Mammary epithelial cell (primary cell): ENCODE measurements at regions not wholly inside any gene's neighbourhood (a gene's known extent, or its start where the extent isn't known, plus 50 kb on each side); places are given as distances from the start of the nearest gene placed in this dataset.

Experiments
- EZH2 ChIP-seq: IDR thresholded peaks from 2 replicates; pipeline ENCODE4 v1.6.1; 2012; ENCODE audit warnings: low read length, inconsistent platforms, borderline replicate concordance
- TF ChIP-seq, protein P1 (sequence below), 2 donors: IDR thresholded peaks in 1 of 2; conservative IDR thresholded peaks in 1 of 2; 2 replicates each; pipeline ENCODE4 v1.5.1; 2011 to 2012; ENCODE audit warnings: inconsistent platforms in 2 of 2, low read length in 2 of 2, mild to moderate bottlenecking in 2 of 2, control low read depth in 1 of 2, low read depth in 1 of 2; ENCODE audit not compliant: insufficient read depth in 1 of 2; ENCODE audit errors: extremely low read depth in 1 of 2

DNA sequence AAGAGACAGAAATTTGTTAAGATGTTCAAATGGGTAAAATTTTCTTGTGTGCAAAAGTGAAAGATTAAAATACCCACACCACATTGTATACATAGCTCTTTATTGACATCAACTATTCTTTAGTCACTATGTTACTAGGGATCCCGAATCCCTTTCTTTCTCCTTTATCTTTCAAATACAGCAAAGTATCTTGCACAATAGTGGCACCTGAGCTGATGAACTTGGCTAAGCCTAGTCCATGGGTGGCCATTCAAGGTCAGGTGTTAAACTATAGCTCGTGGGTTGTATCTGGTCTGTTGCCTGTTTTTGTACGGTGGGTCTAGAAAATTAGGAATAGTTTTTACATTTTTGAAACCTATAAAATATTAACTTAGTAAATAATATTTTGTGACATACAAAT, 210.9 kb downstream of the SLITRK6 start:
- TF ChIP-seq, protein P1, sequence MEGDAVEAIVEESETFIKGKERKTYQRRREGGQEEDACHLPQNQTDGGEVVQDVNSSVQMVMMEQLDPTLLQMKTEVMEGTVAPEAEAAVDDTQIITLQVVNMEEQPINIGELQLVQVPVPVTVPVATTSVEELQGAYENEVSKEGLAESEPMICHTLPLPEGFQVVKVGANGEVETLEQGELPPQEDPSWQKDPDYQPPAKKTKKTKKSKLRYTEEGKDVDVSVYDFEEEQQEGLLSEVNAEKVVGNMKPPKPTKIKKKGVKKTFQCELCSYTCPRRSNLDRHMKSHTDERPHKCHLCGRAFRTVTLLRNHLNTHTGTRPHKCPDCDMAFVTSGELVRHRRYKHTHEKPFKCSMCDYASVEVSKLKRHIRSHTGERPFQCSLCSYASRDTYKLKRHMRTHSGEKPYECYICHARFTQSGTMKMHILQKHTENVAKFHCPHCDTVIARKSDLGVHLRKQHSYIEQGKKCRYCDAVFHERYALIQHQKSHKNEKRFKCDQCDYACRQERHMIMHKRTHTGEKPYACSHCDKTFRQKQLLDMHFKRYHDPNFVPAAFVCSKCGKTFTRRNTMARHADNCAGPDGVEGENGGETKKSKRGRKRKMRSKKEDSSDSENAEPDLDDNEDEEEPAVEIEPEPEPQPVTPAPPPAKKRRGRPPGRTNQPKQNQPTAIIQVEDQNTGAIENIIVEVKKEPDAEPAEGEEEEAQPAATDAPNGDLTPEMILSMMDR (conservative IDR thresholded peaks at IDR 0.05 in 1 of 2, IDR thresholded peaks at IDR 0.05 in 1 of 2; ENCODE audit: extremely low read depth in 1 of 2, insufficient read depth in 1 of 2, low read depth in 1 of 2, low read length in 2 of 2), result no peak
- TF ChIP-seq EZH2, result no peak
